SHP77 (cell line): ENCODE measurements at regions not wholly inside any gene's neighbourhood (a gene's known extent, or its start where the extent isn't known, plus 50 kb on each side); places are given as distances from the start of the nearest gene placed in this dataset.
"Not testable (repeated sequence)": the region's sequence is repeated elsewhere in the genome, so short reads cannot be mapped to it uniquely, and the experiment has no call there.

ENCODE experiments used
- DNase-seq, 2 experiments: peaks; one replicate each; lab custom pipeline; 2025; lab: John Stamatoyannopoulos, UW

GRCh38 chr16:60371591-60371990, 1637.5 kb upstream of the GOT2 start:
- DNase-seq: no peak

- no peak for DNase-seq
Observed at GRCh38 chr16:60367739-60368138, 1633.6 kb upstream of the GOT2 start.

- no peak for DNase-seq
Observed at GRCh38 chr16:60363566-60363965, 1629.5 kb upstream of the GOT2 start.

GRCh38 chr16:60359866-60360265, 1625.8 kb upstream of the GOT2 start:
- not testable (repeated sequence) for DNase-seq

GRCh38 chr16:60359412-60359811, 1625.3 kb upstream of the GOT2 start:
- DNase-seq: not testable (repeated sequence)

- DNase-seq: not testable (repeated sequence)
Observed at GRCh38 chr16:60357876-60358522, 1623.9 kb upstream of the GOT2 start.

GRCh38 chr16:60346256-60346655, 1612.1 kb upstream of the GOT2 start:
- DNase-seq: no peak

GRCh38 chr16:60337671-60338070, 1603.6 kb upstream of the GOT2 start:
- DNase-seq: no peak

- DNase-seq: no peak
Observed at GRCh38 chr16:60331168-60331567, 1597.1 kb upstream of the GOT2 start.

GRCh38 chr16:60329108-60329507, 1595.0 kb upstream of the GOT2 start:
- DNase-seq: no peak

GRCh38 chr16:60328152-60328551, 1594.0 kb upstream of the GOT2 start:
- DNase-seq: no peak

GRCh38 chr16:60318486-60318885, 1584.4 kb upstream of the GOT2 start:
- no peak for DNase-seq

- DNase-seq: no peak
Observed at GRCh38 chr16:60310846-60311445, 1576.8 kb upstream of the GOT2 start.

- no peak for DNase-seq
Observed at GRCh38 chr16:60304720-60305119, 1570.6 kb upstream of the GOT2 start.

- no peak for DNase-seq
Observed at GRCh38 chr16:60304066-60304465, 1570.0 kb upstream of the GOT2 start.

- DNase-seq: no peak
Observed at GRCh38 chr16:60302676-60303075, 1568.6 kb upstream of the GOT2 start.

GRCh38 chr16:60302261-60302660, 1568.1 kb upstream of the GOT2 start:
- DNase-seq: no peak

GRCh38 chr16:60299241-60299776, 1565.2 kb upstream of the GOT2 start:
- no peak for DNase-seq

- DNase-seq: no peak
Observed at GRCh38 chr16:60295451-60295850, 1561.3 kb upstream of the GOT2 start.

- DNase-seq: no peak
Observed at GRCh38 chr16:60285794-60286193, 1551.7 kb upstream of the GOT2 start.

- no peak for DNase-seq
Observed at GRCh38 chr16:60279061-60279665, 1545.0 kb upstream of the GOT2 start.

- no peak for DNase-seq
Observed at GRCh38 chr16:60274431-60275019, 1540.4 kb upstream of the GOT2 start.

GRCh38 chr16:60271781-60272180, 1537.7 kb upstream of the GOT2 start:
- DNase-seq: no peak
